ENCODE measurements at regions not wholly inside any gene's neighbourhood (a gene's known extent, or its start where the extent isn't known, plus 50 kb on each side); places are given as distances from the start of the nearest gene placed in this dataset.

GRCh38 chr3:18609187-18609586 is 184.0 kb upstream of the SATB1 start:
- Histone ChIP-seq H3K36me3 (no peaks in the 10 kb centered on the region), H3K27me3 (no peaks in the 10 kb centered on the region), H3K4me1 (no peaks in the 10 kb centered on the region), H3K4me3 (no peak overlapping the region), H3K9me3 (no peaks in the 10 kb centered on the region), H3K27ac (no peak overlapping the region)
- DNase-seq (ENCODE audit: low spot score in 2 of 2), result no peak
- WGBS, result 83% methylated on average over 4 of the region's 4 CpGs
- TF ChIP-seq CTCF (IDR thresholded peaks at IDR 0.05) (no peak), POLR2AphosphoS5 (IDR thresholded peaks at IDR 0.05) (no peak), POLR2A (IDR thresholded peaks at IDR 0.05) (no peak), EP300 (IDR thresholded peaks at IDR 0.05) (no peak)

- no peaks in the 10 kb centered on the region for H3K27me3 ChIP-seq
- TF ChIP-seq POLR2A (IDR thresholded peaks at IDR 0.05) (no peak), EP300 (IDR thresholded peaks at IDR 0.05) (no peak), POLR2AphosphoS5 (IDR thresholded peaks at IDR 0.05) (no peak), CTCF (IDR thresholded peaks at IDR 0.05) (no peak)
- H3K27ac ChIP-seq, result no peak overlapping the region
- no peak overlapping the region for H3K4me3 ChIP-seq
- H3K4me1 ChIP-seq, result no peaks in the 10 kb centered on the region
- no peaks in the 10 kb centered on the region for H3K36me3 ChIP-seq
- DNase-seq (ENCODE audit: low spot score in 2 of 2), result no peak
- no peaks in the 10 kb centered on the region for H3K9me3 ChIP-seq
- 94% methylated on average over 4 of the region's 4 CpGs for WGBS
Observed at GRCh38 chr3:18597919-18598318, 172.8 kb upstream of the SATB1 start.

- no peaks in the 10 kb centered on the region for H3K9me3 ChIP-seq
- no peaks in the 10 kb centered on the region for H3K4me1 ChIP-seq
- H3K27ac ChIP-seq, result no peak overlapping the region
- H3K4me3 ChIP-seq, result no peak overlapping the region
- H3K36me3 ChIP-seq, result no peaks in the 10 kb centered on the region
- no peak for DNase-seq (ENCODE audit: low spot score in 2 of 2)
- no peaks in the 10 kb centered on the region for H3K27me3 ChIP-seq
- 46% methylated on average over 1 of the region's 1 CpG for WGBS
- TF ChIP-seq CTCF (IDR thresholded peaks at IDR 0.05) (no peak), POLR2A (IDR thresholded peaks at IDR 0.05) (no peak), EP300 (IDR thresholded peaks at IDR 0.05) (no peak), POLR2AphosphoS5 (IDR thresholded peaks at IDR 0.05) (no peak)
Observed at GRCh38 chr3:18593231-18593630, 168.1 kb upstream of the SATB1 start.

- no peak overlapping the region for H3K27ac ChIP-seq
- H3K36me3 ChIP-seq, result no peaks in the 10 kb centered on the region
- no peaks in the 10 kb centered on the region for H3K4me1 ChIP-seq
- no peak for DNase-seq (ENCODE audit: low spot score in 2 of 2)
- no peak for TF ChIP-seq POLR2AphosphoS5 (IDR thresholded peaks at IDR 0.05)
- TF ChIP-seq EP300 (IDR thresholded peaks at IDR 0.05), result no peak
- no peak overlapping the region for H3K4me3 ChIP-seq
- no peaks in the 10 kb centered on the region for H3K27me3 ChIP-seq
- WGBS, result 62% methylated on average over 3 of the region's 3 CpGs
- H3K9me3 ChIP-seq, result no peaks in the 10 kb centered on the region
Observed at GRCh38 chr3:18591120-18591519, 166.0 kb upstream of the SATB1 start.

- DNase-seq (ENCODE audit: low spot score in 2 of 2), result no peak
- WGBS, result 89% methylated on average over 2 of the region's 2 CpGs
- Histone ChIP-seq H3K4me3 (no peak overlapping the region), H3K27me3 (no peaks in the 10 kb centered on the region), H3K9me3 (no peaks in the 10 kb centered on the region), H3K4me1 (no peaks in the 10 kb centered on the region), H3K36me3 (no peaks in the 10 kb centered on the region), H3K27ac (no peak overlapping the region)
- TF ChIP-seq POLR2AphosphoS5 (IDR thresholded peaks at IDR 0.05) (no peak), POLR2A (IDR thresholded peaks at IDR 0.05) (no peak), EP300 (IDR thresholded peaks at IDR 0.05) (no peak), CTCF (IDR thresholded peaks at IDR 0.05) (no peak)
Observed at GRCh38 chr3:18586076-18586475, 160.9 kb upstream of the SATB1 start.

Data from suprapubic skin (tissue), 4 donors.